Lower leg skin (tissue), 3 donors: ENCODE measurements at regions not wholly inside any gene's neighbourhood (a gene's known extent, or its start where the extent isn't known, plus 50 kb on each side); places are given as distances from the start of the nearest gene placed in this dataset.

Source experiments
- POLR2A ChIP-seq, 2 donors: fragments of 450-650 bp; IDR thresholded peaks; one replicate each; pipeline ENCODE4 v1.6.1; 2016 to 2017; ENCODE audit warnings: antibody characterized with exemption in 2 of 2, mild to moderate bottlenecking in 1 of 2, moderate library complexity in 1 of 2
- TF ChIP-seq, protein P1 (sequence below), 3 donors: fragments of 450-650 bp; IDR thresholded peaks; one replicate each; pipeline ENCODE4 v1.5.1; 2016; ENCODE audit warnings: antibody characterized with exemption in 3 of 3, mild to moderate bottlenecking in 3 of 3, moderate library complexity in 2 of 3

- TF ChIP-seq, protein P1, sequence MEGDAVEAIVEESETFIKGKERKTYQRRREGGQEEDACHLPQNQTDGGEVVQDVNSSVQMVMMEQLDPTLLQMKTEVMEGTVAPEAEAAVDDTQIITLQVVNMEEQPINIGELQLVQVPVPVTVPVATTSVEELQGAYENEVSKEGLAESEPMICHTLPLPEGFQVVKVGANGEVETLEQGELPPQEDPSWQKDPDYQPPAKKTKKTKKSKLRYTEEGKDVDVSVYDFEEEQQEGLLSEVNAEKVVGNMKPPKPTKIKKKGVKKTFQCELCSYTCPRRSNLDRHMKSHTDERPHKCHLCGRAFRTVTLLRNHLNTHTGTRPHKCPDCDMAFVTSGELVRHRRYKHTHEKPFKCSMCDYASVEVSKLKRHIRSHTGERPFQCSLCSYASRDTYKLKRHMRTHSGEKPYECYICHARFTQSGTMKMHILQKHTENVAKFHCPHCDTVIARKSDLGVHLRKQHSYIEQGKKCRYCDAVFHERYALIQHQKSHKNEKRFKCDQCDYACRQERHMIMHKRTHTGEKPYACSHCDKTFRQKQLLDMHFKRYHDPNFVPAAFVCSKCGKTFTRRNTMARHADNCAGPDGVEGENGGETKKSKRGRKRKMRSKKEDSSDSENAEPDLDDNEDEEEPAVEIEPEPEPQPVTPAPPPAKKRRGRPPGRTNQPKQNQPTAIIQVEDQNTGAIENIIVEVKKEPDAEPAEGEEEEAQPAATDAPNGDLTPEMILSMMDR (IDR thresholded peaks at IDR 0.05) = no peak
- TF ChIP-seq POLR2A (IDR thresholded peaks at IDR 0.05) = no peak
Measured at GRCh38 chr2:18701546-18701945, 112.2 kb upstream of the NT5C1B start.
